ENCODE measurements at regions not wholly inside any gene's neighbourhood (a gene's known extent, or its start where the extent isn't known, plus 50 kb on each side); places are given as distances from the start of the nearest gene placed in this dataset.

DNA sequence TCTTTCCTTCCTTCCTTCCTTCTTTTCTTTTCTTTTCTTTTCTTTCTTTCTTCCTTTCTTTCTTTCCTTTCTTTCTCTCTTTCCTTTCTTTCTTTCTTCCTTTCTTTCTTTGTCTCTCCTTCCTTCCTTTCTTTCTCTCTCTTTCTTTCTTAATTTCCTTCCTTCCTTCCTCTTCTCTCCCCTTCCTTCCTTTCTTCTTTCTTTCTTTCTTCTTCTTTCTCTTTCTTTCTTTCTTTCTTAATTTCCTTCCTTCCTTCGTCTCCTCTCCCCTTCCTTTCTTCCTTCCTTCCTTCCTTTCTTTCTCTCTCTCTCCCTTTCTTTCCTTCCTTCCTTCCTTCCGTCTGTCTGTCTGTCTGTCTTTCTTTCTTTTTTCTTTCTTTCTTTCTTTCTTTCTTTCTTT lies 1446.5 kb upstream of the GOT2 start:
- Mint-ChIP-seq H3K27ac (no peak overlapping the region), H3K9me3 (no peaks in the 10 kb centered on the region; the same call in 1 of the 2 replicates), H3K36me3 (ENCODE audit: low read depth) (no peaks in the 10 kb centered on the region), H3K27me3 (ENCODE audit: insufficient read depth) (peaks cover 2% of the 10 kb centered on the region; the same call in 1 of the 2 replicates), H3K4me1 (ENCODE audit: low read depth) (no peaks in the 10 kb centered on the region), H3K4me3 (no peak overlapping the region)
- TF ChIP-seq, protein P1, sequence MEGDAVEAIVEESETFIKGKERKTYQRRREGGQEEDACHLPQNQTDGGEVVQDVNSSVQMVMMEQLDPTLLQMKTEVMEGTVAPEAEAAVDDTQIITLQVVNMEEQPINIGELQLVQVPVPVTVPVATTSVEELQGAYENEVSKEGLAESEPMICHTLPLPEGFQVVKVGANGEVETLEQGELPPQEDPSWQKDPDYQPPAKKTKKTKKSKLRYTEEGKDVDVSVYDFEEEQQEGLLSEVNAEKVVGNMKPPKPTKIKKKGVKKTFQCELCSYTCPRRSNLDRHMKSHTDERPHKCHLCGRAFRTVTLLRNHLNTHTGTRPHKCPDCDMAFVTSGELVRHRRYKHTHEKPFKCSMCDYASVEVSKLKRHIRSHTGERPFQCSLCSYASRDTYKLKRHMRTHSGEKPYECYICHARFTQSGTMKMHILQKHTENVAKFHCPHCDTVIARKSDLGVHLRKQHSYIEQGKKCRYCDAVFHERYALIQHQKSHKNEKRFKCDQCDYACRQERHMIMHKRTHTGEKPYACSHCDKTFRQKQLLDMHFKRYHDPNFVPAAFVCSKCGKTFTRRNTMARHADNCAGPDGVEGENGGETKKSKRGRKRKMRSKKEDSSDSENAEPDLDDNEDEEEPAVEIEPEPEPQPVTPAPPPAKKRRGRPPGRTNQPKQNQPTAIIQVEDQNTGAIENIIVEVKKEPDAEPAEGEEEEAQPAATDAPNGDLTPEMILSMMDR (IDR thresholded peaks at IDR 0.05), result no peak
- no peak for DNase-seq

DNA sequence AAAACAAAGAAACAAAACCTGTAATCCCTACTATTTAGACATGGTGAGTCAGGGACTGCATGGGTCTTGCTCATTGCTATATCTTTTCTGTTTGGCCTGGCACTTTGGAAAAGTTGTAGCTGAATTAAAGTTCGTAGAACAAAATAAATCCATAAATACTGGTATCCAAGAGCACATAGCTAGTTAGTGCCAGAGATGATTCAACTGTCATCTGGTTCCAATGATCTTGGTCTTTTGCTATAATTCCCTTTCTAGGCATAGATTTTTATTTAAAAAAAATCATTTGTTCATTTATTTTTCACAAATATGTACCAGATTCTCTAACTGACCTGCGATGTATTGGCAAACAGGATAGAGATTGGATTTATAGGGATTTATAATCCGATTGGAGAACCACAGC lies 1436.1 kb upstream of the GOT2 start:
- H3K27ac Mint-ChIP-seq, result no peak overlapping the region
- H3K9me3 Mint-ChIP-seq, result no peaks in the 10 kb centered on the region; the same call in 1 of the 2 replicates

DNA sequence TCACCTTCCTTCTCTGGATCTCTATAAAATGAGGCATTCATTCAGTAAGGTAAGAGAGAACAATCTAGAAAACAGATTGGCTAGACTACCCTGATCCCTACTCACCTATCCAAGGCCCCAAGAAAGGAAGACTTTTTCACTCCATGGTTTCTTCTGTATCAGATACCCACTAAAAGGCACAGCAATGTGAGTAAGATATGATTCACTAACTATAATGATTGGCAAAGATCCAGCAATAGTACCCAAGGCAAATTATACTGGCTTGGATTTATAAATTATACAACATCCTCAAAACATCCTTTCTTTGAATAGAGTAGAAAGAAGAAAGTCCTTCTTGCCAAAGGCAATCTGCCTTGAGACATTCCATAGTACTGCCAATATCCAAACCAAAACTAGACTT lies 1432.0 kb upstream of the GOT2 start:
- DNase-seq, result no peak
- no peaks in the 10 kb centered on the region for H3K36me3 Mint-ChIP-seq (ENCODE audit: low read depth)

More for the DNA sequence above, 1436.1 kb upstream of the GOT2 start:
- no peaks in the 10 kb centered on the region for H3K36me3 Mint-ChIP-seq (ENCODE audit: low read depth)
- H3K4me1 Mint-ChIP-seq (ENCODE audit: low read depth), result peaks cover 5% of the 10 kb centered on the region; the same call in 1 of the 2 replicates
- TF ChIP-seq, protein P1 (IDR thresholded peaks at IDR 0.05), result no peak
- no peak overlapping the region for H3K4me3 Mint-ChIP-seq
- no peak for DNase-seq
- H3K27me3 Mint-ChIP-seq (ENCODE audit: insufficient read depth), result no peaks in the 10 kb centered on the region; the same call in 1 of the 2 replicates

DNA sequence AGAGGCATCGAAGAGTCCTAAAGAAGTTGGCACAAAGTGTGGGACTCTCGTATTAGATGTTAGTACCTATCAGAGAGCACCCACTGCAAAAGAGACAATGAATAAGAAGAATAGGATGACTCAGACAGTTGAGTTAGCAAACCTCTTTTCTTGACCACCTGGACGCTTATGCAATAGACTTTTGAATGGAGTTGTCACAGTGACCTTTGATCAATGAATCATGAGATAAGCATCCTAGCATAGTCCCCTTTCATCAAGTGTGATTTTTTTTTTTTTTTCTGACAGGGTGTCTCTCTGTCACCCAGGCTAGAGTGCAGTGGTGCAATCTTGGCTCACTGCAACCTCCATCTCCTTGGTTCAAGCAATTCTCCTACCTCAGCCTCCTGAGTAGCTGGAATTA lies 1417.9 kb upstream of the GOT2 start:
- no peaks in the 10 kb centered on the region for H3K4me1 Mint-ChIP-seq (ENCODE audit: low read depth)
- H3K27ac Mint-ChIP-seq, result no peak overlapping the region
- DNase-seq, result no peak

More for the DNA sequence above, 1432.0 kb upstream of the GOT2 start:
- H3K27ac Mint-ChIP-seq, result no peak overlapping the region
- no peaks in the 10 kb centered on the region; the same call in 1 of the 2 replicates for H3K9me3 Mint-ChIP-seq
- H3K4me1 Mint-ChIP-seq (ENCODE audit: low read depth), result peaks cover 12% of the 10 kb centered on the region
- TF ChIP-seq, protein P1 (IDR thresholded peaks at IDR 0.05), result no peak
- H3K4me3 Mint-ChIP-seq, result no peak overlapping the region
- no peaks in the 10 kb centered on the region; the same call in 1 of the 2 replicates for H3K27me3 Mint-ChIP-seq (ENCODE audit: insufficient read depth)

DNA sequence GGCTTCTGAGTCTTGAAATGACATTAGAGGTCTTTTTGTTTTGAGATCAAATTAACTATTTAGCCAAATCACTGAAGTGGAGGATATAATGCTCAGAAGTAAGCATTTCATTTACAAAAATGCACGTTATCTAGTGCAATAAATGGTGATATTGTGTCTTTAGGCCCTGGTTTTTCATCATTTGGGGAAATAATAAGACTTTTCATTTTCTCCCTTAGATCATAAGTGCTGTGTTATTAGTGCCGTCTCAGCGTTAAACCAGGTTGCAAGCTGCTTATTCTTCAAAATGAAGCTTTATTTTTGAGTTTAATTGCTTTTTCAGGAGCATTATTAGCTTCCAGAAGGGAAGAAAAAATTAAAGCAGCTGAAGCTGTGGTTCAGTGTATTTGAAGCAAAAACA lies 1416.8 kb upstream of the GOT2 start:
- H3K4me3 Mint-ChIP-seq, result no peak overlapping the region
- TF ChIP-seq, protein P1 (IDR thresholded peaks at IDR 0.05), result no peak
- DNase-seq, result no peak
- H3K27me3 Mint-ChIP-seq (ENCODE audit: insufficient read depth), result peaks cover 1% of the 10 kb centered on the region; the same call in 1 of the 2 replicates
- no peaks in the 10 kb centered on the region; the same call in none of the 2 replicates for H3K36me3 Mint-ChIP-seq (ENCODE audit: low read depth)
- H3K27ac Mint-ChIP-seq, result no peak overlapping the region
- peaks cover 26% of the 10 kb centered on the region for H3K9me3 Mint-ChIP-seq
- no peaks in the 10 kb centered on the region for H3K4me1 Mint-ChIP-seq (ENCODE audit: low read depth)

More for the DNA sequence above, 1417.9 kb upstream of the GOT2 start:
- no peaks in the 10 kb centered on the region; the same call in none of the 2 replicates for H3K36me3 Mint-ChIP-seq (ENCODE audit: low read depth)
- peaks cover 1% of the 10 kb centered on the region; the same call in 1 of the 2 replicates for H3K27me3 Mint-ChIP-seq (ENCODE audit: insufficient read depth)
- no peak overlapping the region for H3K4me3 Mint-ChIP-seq
- H3K9me3 Mint-ChIP-seq, result peaks cover 22% of the 10 kb centered on the region
- TF ChIP-seq, protein P1 (IDR thresholded peaks at IDR 0.05), result no peak
